HepG2 (cell line): ENCODE measurements at regions not wholly inside any gene's neighbourhood (a gene's known extent, or its start where the extent isn't known, plus 50 kb on each side); places are given as distances from the start of the nearest gene placed in this dataset.

ENCODE experiments used
- ATAC-seq: fragments of 200-7000 bp; cut with Tn5 transposase; 3 replicates; pipeline ENCODE4 v1.9.1; 2020; ENCODE audit warnings: mild to moderate bottlenecking, moderate library complexity
- BruUV-seq: library from RNA; stranded (reverse); fragments of 400-500 nt; replicated peaks from 2 replicates; lab custom pipeline; 2021; lab: Mats Ljungman, UMichigan
- CTCF ChIA-PET: fragments of 300-600 bp; formaldehyde crosslinking; extraction: SDS; loops from one replicate; lab custom pipeline; 2021; ENCODE audit warnings: low total read pairs, inconsistent platforms, low intra/inter-chr PET ratio; lab: Yijun Ruan, JAX
- POLR2A ChIA-PET: fragments of 350-600 bp; sonication (Branson Sonifier 250); formaldehyde crosslinking; loops from one replicate; lab custom pipeline; 2020; ENCODE audit warnings: antibody characterized with exemption, inconsistent platforms; lab: Yijun Ruan, JAX
- DNase-seq: peaks from one replicate; pipeline ENCODE4 v3.0.0-alpha.2; 2015; ENCODE audit warnings: low spot score
- FAIRE-seq: peaks from 3 replicates; lab custom pipeline; 2011; peaks lifted over from hg19 to GRCh38; lab: Jason Lieb, UNC
- H2AFZ ChIP-seq: one replicate; pipeline ENCODE4 v1.6.1; 2011; ENCODE audit warnings: low read length, inconsistent platforms
- H3K27ac ChIP-seq: fragments of 300-600 bp; 3 replicates; pipeline ENCODE4 v1.8.0; 2011; ENCODE audit warnings: mixed run types, mild to moderate bottlenecking, mixed read lengths, low read length, inconsistent platforms; ENCODE audit not compliant: insufficient read depth; ENCODE audit errors: extremely low read length
- H3K27me3 ChIP-seq, 2 experiments: fragments of 200-600 bp in 1 of 2; 2 replicates in 1 of 2; 3 replicates in 1 of 2; pipeline versions ENCODE4 v1.6.0 to v1.8.0; 2011; ENCODE audit warnings: low read length in 2 of 2, mild to moderate bottlenecking in 2 of 2, moderate library complexity in 2 of 2, inconsistent platforms in 1 of 2; ENCODE audit not compliant: insufficient read depth in 2 of 2, control insufficient read depth in 1 of 2
- H3K36me3 ChIP-seq, 2 experiments: fragments of 200-600 bp in 1 of 2; replicated peaks in 1 of 2; 2 replicates in 1 of 2; 3 replicates in 1 of 2; pipeline versions ENCODE4 v1.5.1 to v1.8.0; 2011; ENCODE audit warnings: low read length in 2 of 2, inconsistent platforms in 1 of 2; ENCODE audit not compliant: insufficient read depth in 2 of 2, control insufficient read depth in 1 of 2
- H3K4me1 ChIP-seq: 2 replicates; pipeline ENCODE4 v1.5.1; 2012; ENCODE audit warnings: low read length, inconsistent platforms; ENCODE audit not compliant: insufficient read depth
- H3K4me2 ChIP-seq: 2 replicates; pipeline ENCODE4 v1.6.0; 2011; ENCODE audit warnings: low read depth, low read length, inconsistent platforms
- H3K4me3 ChIP-seq, 3 experiments: fragments of 200-600 bp in 1 of 3; sonication (generic), shearing (Covaris generic) in 1 of 3; replicated peaks in 1 of 3; 2 replicates each; pipeline ENCODE4 v1.5.1; 2011 to 2016; ENCODE audit warnings: low read length in 3 of 3, inconsistent platforms in 2 of 3, low read depth in 2 of 3, mild to moderate bottlenecking in 2 of 3, control low read depth in 1 of 3, mixed read lengths in 1 of 3; ENCODE audit not compliant: insufficient read depth in 1 of 3
- H3K79me2 ChIP-seq: one replicate; pipeline ENCODE4 v1.6.1; 2011; ENCODE audit warnings: low read length, inconsistent platforms; ENCODE audit not compliant: insufficient read depth
- H3K9ac ChIP-seq: 2 replicates; pipeline ENCODE4 v1.6.0; 2011; ENCODE audit warnings: mild to moderate bottlenecking, low read depth, low read length, inconsistent platforms; ENCODE audit not compliant: insufficient read depth
- H3K9me3 ChIP-seq: 2 replicates; pipeline ENCODE4 v1.5.1; 2012; ENCODE audit warnings: mild to moderate bottlenecking, low read length
- H4K20me1 ChIP-seq: 2 replicates; pipeline ENCODE4 v1.6.0; 2011; ENCODE audit warnings: inconsistent platforms, mild to moderate bottlenecking, low read length, moderate library complexity; ENCODE audit not compliant: insufficient read depth
- AHDC1 ChIP-seq: sonication (generic); formaldehyde crosslinking; IDR thresholded peaks from 2 replicates; pipeline ENCODE4 v1.5.1; 2020; ENCODE audit warnings: mild to moderate bottlenecking, missing genetic modification reagents, borderline replicate concordance
- ARID3A ChIP-seq: IDR thresholded peaks from 2 replicates; pipeline ENCODE4 v1.6.1; 2012; ENCODE audit warnings: low read depth, low read length, improper control_type of control experiment
- CBX2 ChIP-seq, 2 experiments: fragments of 200-600 bp in 1 of 2; sonication (generic); formaldehyde crosslinking in 1 of 2; IDR thresholded peaks; 2 replicates each; pipeline versions ENCODE4 v1.7.0 to v1.8.1; 2018 to 2022; ENCODE audit warnings: low read depth in 2 of 2, low read length in 1 of 2, mild to moderate bottlenecking in 1 of 2, missing genetic modification reagents in 1 of 2
- ELF3 ChIP-seq: IDR thresholded peaks from 2 replicates; pipeline ENCODE4 v1.6.1; 2016; ENCODE audit warnings: missing genetic modification reagents, missing compliant biosample characterization
- EP300 ChIP-seq, 3 experiments: sonication (generic) in 1 of 3; formaldehyde crosslinking in 1 of 3; IDR thresholded peaks; 2 replicates each; pipeline versions ENCODE4 v1.5.1 to v1.6.1; 2011 to 2020; ENCODE audit warnings: low read depth in 2 of 3, low read length in 2 of 3, borderline replicate concordance in 1 of 3, improper control_type of control experiment in 1 of 3, mild to moderate bottlenecking in 1 of 3, missing genetic modification reagents in 1 of 3, moderate library complexity in 1 of 3
- RAD51 ChIP-seq: fragments of 450-650 bp; IDR thresholded peaks from 2 replicates; pipeline ENCODE4 v1.6.1; 2016; ENCODE audit warnings: borderline replicate concordance
- SAP130 ChIP-seq: IDR thresholded peaks from 2 replicates; pipeline ENCODE4 v1.6.1; 2016; ENCODE audit warnings: low read depth
- SSRP1 ChIP-seq: IDR thresholded peaks from 2 replicates; pipeline ENCODE4 v1.6.1; 2016; ENCODE audit warnings: control low read depth
- ZBTB2 ChIP-seq: sonication (generic); formaldehyde crosslinking; IDR thresholded peaks from 2 replicates; pipeline ENCODE4 v1.8.0; 2022; ENCODE audit warnings: low read depth, missing genetic modification reagents
- ZGPAT ChIP-seq: IDR thresholded peaks from 2 replicates; pipeline ENCODE4 v1.6.1; 2016; ENCODE audit warnings: mild to moderate bottlenecking
- ZNF652 ChIP-seq: IDR thresholded peaks from 2 replicates; pipeline ENCODE4 v1.6.1; 2016; ENCODE audit warnings: low read depth, borderline replicate concordance
- WGBS: methylation state at CpG from one replicate; pipeline ENCODE4 v1.1.6; 2017; ENCODE audit warnings: low lambda C conversion rate; 5-methylcytosine and 5-hydroxymethylcytosine counted together
- in situ Hi-C: cut with HindIII; loops from 2 replicates; pipeline ENCODE4 v1.10.0; 2017; ENCODE audit warnings: low pct_unique_long_range_greater_than_20kb; ENCODE audit not compliant: extremely low pct_ligation_motif_present
- intact Hi-C: fragments of 100-400 bp; cut with micrococcal nuclease; formaldehyde crosslinking; loops from one replicate; pipeline ENCODE4 v1.10.0; 2022; ENCODE audit not compliant: unreplicated experiment

GRCh38 chr5:93192683-93193082 lies 388.3 kb downstream of the NR2F1-AS1 start (continued):
- TF ChIP-seq ZBTB2 (CRISPR knock-in tag): no peak
- TF ChIP-seq SSRP1 (CRISPR knock-in tag): no peak
- no peak for TF ChIP-seq CBX2 (IDR thresholded peaks at IDR 0.05; ENCODE audit: low read depth, low read length)
- TF ChIP-seq CBX2 (CRISPR knock-in tag; IDR thresholded peaks at IDR 0.05; ENCODE audit: low read depth): no peak
- TF ChIP-seq ARID3A: no peak

GRCh38 chr5:93192087-93192486 lies 388.9 kb downstream of the NR2F1-AS1 start:
- Histone ChIP-seq H3K4me3 (no peak overlapping the region), H3K4me1 (peaks cover 51% of the 10 kb centered on the region), H3K79me2 (no peaks in the 10 kb centered on the region), H2AFZ (no peak overlapping the region), H3K27ac (no peak overlapping the region), H4K20me1 (no peaks in the 10 kb centered on the region), H3K9me3 (no peaks in the 10 kb centered on the region), H3K9ac (no peak overlapping the region), H3K36me3 (no peaks in the 10 kb centered on the region), H3K27me3 (no peaks in the 10 kb centered on the region), H3K4me2 (no peak overlapping the region)
- FAIRE-seq: no peak
- in situ Hi-C loops: no loop called here
- intact Hi-C loops: loop anchor here (1.0 to 5.0 kb wide), 2 partner anchors 54 to 305 kb away; no protein-coding TSS in a partner anchor
- peak; percentile 71 for DNase-seq
- ChIA-PET CTCF (no interaction called here), POLR2A (no interaction called here)
- WGBS: 40% methylated on average over 2 of the region's 2 CpGs
- no peak; the same call in 2 of the 3 replicates for ATAC-seq
- BruUV-seq: no TSS peak
- TF ChIP-seq EP300 (IDR thresholded peaks at IDR 0.05; ENCODE audit: low read depth in 2 of 2, low read length in 2 of 2) (peak in 1 of 2 experiments; percentile 79; a peak in 1 of 4 replicates), EP300 (CRISPR knock-in tag; IDR thresholded peaks at IDR 0.05; ENCODE audit: borderline replicate concordance) (peak; percentile 42; the same call in 1 of the 2 replicates), AHDC1 (peak; percentile 49; the same call in 1 of the 2 replicates), RAD51 (no peak), ZGPAT (CRISPR knock-in tag) (peak; percentile 59), SAP130 (CRISPR knock-in tag) (peak; percentile 32; the same call in 1 of the 2 replicates), ELF3 (CRISPR knock-in tag) (peak; percentile 65), ZNF652 (CRISPR knock-in tag) (peak; percentile 89)
